ENCODE measurements at regions not wholly inside any gene's neighbourhood (a gene's known extent, or its start where the extent isn't known, plus 50 kb on each side); places are given as distances from the start of the nearest gene placed in this dataset.
"Not testable (repeated sequence)": the region's sequence is repeated elsewhere in the genome, so short reads cannot be mapped to it uniquely, and the experiment has no call there.

GRCh38 chr12:111248236-111249017 lies 120.5 kb downstream of the PHETA1 start:
- DNase-seq = no peak

GRCh38 chr12:111247083-111247783 lies 121.7 kb downstream of the PHETA1 start:
- DNase-seq = no peak

GRCh38 chr12:111246477-111247011 lies 122.4 kb downstream of the PHETA1 start:
- no peak for DNase-seq

GRCh38 chr12:111245701-111246476 lies 123.0 kb downstream of the PHETA1 start:
- DNase-seq = no peak

GRCh38 chr12:111244673-111245072 lies 124.2 kb downstream of the PHETA1 start:
- no peak for DNase-seq

GRCh38 chr12:111242817-111243216 lies 126.1 kb downstream of the PHETA1 start:
- not testable (repeated sequence) for DNase-seq

- no peak for DNase-seq
Measured at GRCh38 chr12:111242184-111242583, 126.7 kb downstream of the PHETA1 start.

GRCh38 chr12:111240374-111240773 lies 128.5 kb downstream of the PHETA1 start:
- DNase-seq = no peak

- no peak for DNase-seq
Measured at GRCh38 chr12:111239235-111239634, 129.7 kb downstream of the PHETA1 start.

GRCh38 chr12:111238075-111238734 lies 130.7 kb downstream of the PHETA1 start:
- no peak for DNase-seq

- not testable (repeated sequence) for DNase-seq
Measured at GRCh38 chr12:111234491-111234890, 134.4 kb downstream of the PHETA1 start.

- DNase-seq = no peak
Measured at GRCh38 chr12:111233786-111234185, 135.1 kb downstream of the PHETA1 start.

- DNase-seq = no peak
Measured at GRCh38 chr12:111230649-111231048, 138.2 kb downstream of the PHETA1 start.

GRCh38 chr12:111228916-111229666 lies 139.8 kb downstream of the PHETA1 start:
- no peak for DNase-seq

- no peak for DNase-seq
Measured at GRCh38 chr12:111227476-111228420, 141.1 kb downstream of the PHETA1 start.

GRCh38 chr12:111226680-111227079 lies 142.2 kb downstream of the PHETA1 start:
- DNase-seq = no peak

- no peak for DNase-seq
Measured at GRCh38 chr12:111225307-111225706, 143.6 kb downstream of the PHETA1 start.

GRCh38 chr12:111224186-111225066 lies 144.5 kb downstream of the PHETA1 start:
- DNase-seq = no peak

- DNase-seq = no peak
Measured at GRCh38 chr12:111222523-111222922, 146.4 kb downstream of the PHETA1 start.

GRCh38 chr12:111222027-111222414 lies 146.9 kb downstream of the PHETA1 start:
- no peak for DNase-seq
